ENCODE measurements at regions not wholly inside any gene's neighbourhood (a gene's known extent, or its start where the extent isn't known, plus 50 kb on each side); places are given as distances from the start of the nearest gene placed in this dataset.
A peak's percentile ranks its signal among the peaks of the same experiment; 100 is the strongest.

- TF ChIP-seq CTCF (IDR thresholded peaks at IDR 0.05; ENCODE audit: low read depth, low read length): no peak
Measured at GRCh38 chr6:134523051-134523450, 205.1 kb upstream of the SGK1 start.

GRCh38 chr6:134521116-134521501, 203.2 kb upstream of the SGK1 start:
- no peak for TF ChIP-seq CTCF (IDR thresholded peaks at IDR 0.05; ENCODE audit: low read depth, low read length)
- no peak for DNase-seq (ENCODE audit: extremely low read depth, low read depth)

More at GRCh38 chr6:134523051-134523450, 205.1 kb upstream of the SGK1 start:
- no peak for DNase-seq (ENCODE audit: extremely low read depth, low read depth)

- TF ChIP-seq CTCF (IDR thresholded peaks at IDR 0.05; ENCODE audit: low read depth, low read length): no peak
- DNase-seq (ENCODE audit: extremely low read depth, low read depth): peak; percentile 16
Measured at GRCh38 chr6:134520181-134521115, 202.5 kb upstream of the SGK1 start.

GRCh38 chr6:134519465-134519864, 201.6 kb upstream of the SGK1 start:
- DNase-seq (ENCODE audit: extremely low read depth, low read depth): no peak
- no peak for TF ChIP-seq CTCF (IDR thresholded peaks at IDR 0.05; ENCODE audit: low read depth, low read length)

GRCh38 chr6:134517868-134518267, 200.0 kb upstream of the SGK1 start:
- DNase-seq (ENCODE audit: extremely low read depth, low read depth): no peak

GRCh38 chr6:134517145-134517658, 199.3 kb upstream of the SGK1 start:
- peak; percentile 28 for DNase-seq (ENCODE audit: extremely low read depth, low read depth)
- no peak for TF ChIP-seq CTCF (IDR thresholded peaks at IDR 0.05; ENCODE audit: low read depth, low read length)

More at GRCh38 chr6:134517868-134518267, 200.0 kb upstream of the SGK1 start:
- no peak for TF ChIP-seq CTCF (IDR thresholded peaks at IDR 0.05; ENCODE audit: low read depth, low read length)

GRCh38 chr6:134516582-134516981, 198.7 kb upstream of the SGK1 start:
- no peak for DNase-seq (ENCODE audit: extremely low read depth, low read depth)
- no peak for TF ChIP-seq CTCF (IDR thresholded peaks at IDR 0.05; ENCODE audit: low read depth, low read length)

Measured in AG09319 (cell line).